Tibial nerve (tissue), 4 donors: ENCODE measurements at regions not wholly inside any gene's neighbourhood (a gene's known extent, or its start where the extent isn't known, plus 50 kb on each side); places are given as distances from the start of the nearest gene placed in this dataset.

Experiments
- EP300 ChIP-seq, 2 donors: sonication (generic); formaldehyde crosslinking; IDR thresholded peaks; one replicate each; pipeline ENCODE4 v1.6.1; 2017; ENCODE audit warnings: antibody characterized with exemption in 2 of 2, mild to moderate bottlenecking in 1 of 2
- POLR2A ChIP-seq, 2 donors: fragments of 450-650 bp; IDR thresholded peaks; one replicate each; pipeline ENCODE4 v1.6.1; 2017; ENCODE audit warnings: antibody characterized with exemption in 2 of 2, mild to moderate bottlenecking in 2 of 2, moderate library complexity in 2 of 2
- TF ChIP-seq, protein P1 (sequence below), 5 experiments: fragments of 200-600 bp in 3 of 5; fragments of 450-650 bp in 2 of 5; sonication (generic) in 3 of 5; IDR thresholded peaks; one replicate each; pipeline ENCODE4 v1.5.1; 2016 to 2019; ENCODE audit warnings: antibody characterized with exemption in 5 of 5, mild to moderate bottlenecking in 3 of 5, moderate library complexity in 2 of 5

DNA sequence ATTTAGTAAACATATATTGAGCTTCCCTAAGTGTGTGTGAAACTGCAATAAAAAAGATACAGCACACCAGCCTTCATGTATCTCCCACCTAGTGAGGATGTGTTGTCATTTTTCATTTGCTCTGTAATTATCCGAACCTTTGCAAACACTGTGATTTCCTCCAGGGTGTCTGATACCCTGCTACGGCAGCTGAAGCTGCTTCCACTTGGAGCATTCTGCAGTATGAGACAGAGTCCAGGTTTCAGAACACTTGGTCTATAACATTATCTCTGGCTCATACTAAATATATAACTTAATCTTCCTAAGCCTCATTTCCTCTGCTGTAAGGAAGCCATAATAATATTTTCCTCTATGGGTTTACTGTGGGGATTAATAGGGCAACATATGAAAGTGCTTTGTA, 1338.1 kb upstream of the SLC10A2 start:
- TF ChIP-seq, protein P1, sequence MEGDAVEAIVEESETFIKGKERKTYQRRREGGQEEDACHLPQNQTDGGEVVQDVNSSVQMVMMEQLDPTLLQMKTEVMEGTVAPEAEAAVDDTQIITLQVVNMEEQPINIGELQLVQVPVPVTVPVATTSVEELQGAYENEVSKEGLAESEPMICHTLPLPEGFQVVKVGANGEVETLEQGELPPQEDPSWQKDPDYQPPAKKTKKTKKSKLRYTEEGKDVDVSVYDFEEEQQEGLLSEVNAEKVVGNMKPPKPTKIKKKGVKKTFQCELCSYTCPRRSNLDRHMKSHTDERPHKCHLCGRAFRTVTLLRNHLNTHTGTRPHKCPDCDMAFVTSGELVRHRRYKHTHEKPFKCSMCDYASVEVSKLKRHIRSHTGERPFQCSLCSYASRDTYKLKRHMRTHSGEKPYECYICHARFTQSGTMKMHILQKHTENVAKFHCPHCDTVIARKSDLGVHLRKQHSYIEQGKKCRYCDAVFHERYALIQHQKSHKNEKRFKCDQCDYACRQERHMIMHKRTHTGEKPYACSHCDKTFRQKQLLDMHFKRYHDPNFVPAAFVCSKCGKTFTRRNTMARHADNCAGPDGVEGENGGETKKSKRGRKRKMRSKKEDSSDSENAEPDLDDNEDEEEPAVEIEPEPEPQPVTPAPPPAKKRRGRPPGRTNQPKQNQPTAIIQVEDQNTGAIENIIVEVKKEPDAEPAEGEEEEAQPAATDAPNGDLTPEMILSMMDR (IDR thresholded peaks at IDR 0.05) = no peak
- TF ChIP-seq POLR2A (IDR thresholded peaks at IDR 0.05) (no peak), EP300 (IDR thresholded peaks at IDR 0.05) (no peak)
